HepG2 (cell line): ENCODE measurements at regions not wholly inside any gene's neighbourhood (a gene's known extent, or its start where the extent isn't known, plus 50 kb on each side); places are given as distances from the start of the nearest gene placed in this dataset.

Experiments
- BATF2 ChIP-seq: sonication (generic); formaldehyde crosslinking; IDR thresholded peaks from 2 replicates; pipeline ENCODE4 v1.8.0; 2022; ENCODE audit warnings: mild to moderate bottlenecking, missing genetic modification reagents, moderate library complexity
- BCL6 ChIP-seq: IDR thresholded peaks from 2 replicates; pipeline ENCODE4 v1.6.1; 2016; ENCODE audit warnings: missing genetic modification reagents, missing compliant biosample characterization
- CREBL2 ChIP-seq: sonication (generic); formaldehyde crosslinking; IDR thresholded peaks from 2 replicates; pipeline ENCODE4 v1.8.1; 2023; ENCODE audit warnings: missing genetic modification reagents, mild to moderate bottlenecking, borderline replicate concordance
- DR1 ChIP-seq: sonication (generic); formaldehyde crosslinking; IDR thresholded peaks from 2 replicates; pipeline ENCODE4 v1.8.0; 2021; ENCODE audit warnings: mild to moderate bottlenecking, missing genetic modification reagents, inconsistent platforms
- FIP1L1 ChIP-seq: fragments of 200-400 bp; formaldehyde crosslinking; IDR thresholded peaks from 2 replicates; pipeline ENCODE4 v1.6.1; 2018; ENCODE audit warnings: low read depth, mild to moderate bottlenecking, low read length, moderate library complexity, borderline replicate concordance; ENCODE audit not compliant: insufficient read depth
- HIC2 ChIP-seq: sonication (generic); formaldehyde crosslinking; IDR thresholded peaks from 2 replicates; pipeline ENCODE4 v1.9.0; 2022; ENCODE audit warnings: low read depth, missing genetic modification reagents
- KDM3A ChIP-seq: IDR thresholded peaks from 2 replicates; pipeline ENCODE4 v1.6.1; 2018; ENCODE audit warnings: low read depth, missing compliant biosample characterization
- NPAS2 ChIP-seq: sonication (generic); formaldehyde crosslinking; IDR thresholded peaks from 2 replicates; pipeline ENCODE4 v1.8.0; 2022; ENCODE audit warnings: mild to moderate bottlenecking, missing genetic modification reagents, borderline replicate concordance
- RBM39 ChIP-seq: fragments of 200-400 bp; formaldehyde crosslinking; IDR thresholded peaks from one replicate; pipeline ENCODE4 v1.6.1; 2018; ENCODE audit warnings: antibody characterized with exemption, mild to moderate bottlenecking, low read depth, low read length; ENCODE audit not compliant: poor library complexity, severe bottlenecking
- SAFB2 ChIP-seq: sonication (generic); formaldehyde crosslinking; IDR thresholded peaks from 2 replicates; pipeline ENCODE4 v1.5.1; 2020; ENCODE audit warnings: missing genetic modification reagents, low read depth, mild to moderate bottlenecking, borderline replicate concordance
- SATB2 ChIP-seq: sonication (generic); formaldehyde crosslinking; IDR thresholded peaks from 2 replicates; pipeline ENCODE4 v1.5.0; 2020; ENCODE audit warnings: missing genetic modification reagents
- SCMH1 ChIP-seq: sonication (generic); formaldehyde crosslinking; IDR thresholded peaks from 2 replicates; pipeline ENCODE4 v1.9.0; 2021; ENCODE audit warnings: missing genetic modification reagents, mild to moderate bottlenecking, borderline replicate concordance
- SIX4 ChIP-seq: sonication (generic); formaldehyde crosslinking; IDR thresholded peaks from 2 replicates; pipeline ENCODE4 v1.4.0; 2020; ENCODE audit warnings: missing genetic modification reagents
- SNRNP70 ChIP-seq: fragments of 200-400 bp; formaldehyde crosslinking; IDR thresholded peaks from 2 replicates; pipeline ENCODE4 v1.6.1; 2017; ENCODE audit warnings: mild to moderate bottlenecking, low read depth, low read length, moderate library complexity
- TFDP2 ChIP-seq: sonication (generic); formaldehyde crosslinking; IDR thresholded peaks from 2 replicates; pipeline ENCODE4 v1.4.0; 2020; ENCODE audit warnings: missing genetic modification reagents
- THRA ChIP-seq: sonication (generic); formaldehyde crosslinking; IDR thresholded peaks from 2 replicates; pipeline ENCODE4 v1.4.0; 2020; ENCODE audit warnings: missing genetic modification reagents, borderline replicate concordance
- ZBTB4 ChIP-seq: sonication (generic); formaldehyde crosslinking; IDR thresholded peaks from 2 replicates; pipeline ENCODE4 v1.4.0; 2020; ENCODE audit warnings: missing genetic modification reagents, mild to moderate bottlenecking, borderline replicate concordance
- ZBTB7B ChIP-seq: sonication (generic); formaldehyde crosslinking; IDR thresholded peaks from 2 replicates; pipeline ENCODE4 v1.4.0; 2020; ENCODE audit warnings: missing genetic modification reagents
- ZNF274 ChIP-seq: sonication (generic); formaldehyde crosslinking; IDR thresholded peaks from 2 replicates; pipeline ENCODE4 v1.5.1; 2020; ENCODE audit warnings: mild to moderate bottlenecking, missing genetic modification reagents
- ZNF564 ChIP-seq: sonication (generic); formaldehyde crosslinking; IDR thresholded peaks from 2 replicates; pipeline ENCODE4 v1.8.1; 2023; ENCODE audit warnings: mild to moderate bottlenecking, missing genetic modification reagents
- ZNF773 ChIP-seq: sonication (generic); formaldehyde crosslinking; IDR thresholded peaks from 2 replicates; pipeline ENCODE4 v1.4.0; 2020; ENCODE audit warnings: missing genetic modification reagents, borderline replicate concordance

- TF ChIP-seq THRA (CRISPR knock-in tag) (no peak), KDM3A (CRISPR knock-in tag) (no peak), BATF2 (CRISPR knock-in tag) (no peak), BCL6 (CRISPR knock-in tag) (peak; percentile 47; the same call in 1 of the 2 replicates), SCMH1 (CRISPR knock-in tag) (no peak), HIC2 (no peak), TFDP2 (CRISPR knock-in tag) (no peak), ZNF564 (no peak), ZBTB4 (CRISPR knock-in tag) (no peak), SNRNP70 (no peak), SATB2 (CRISPR knock-in tag) (no peak), CREBL2 (CRISPR knock-in tag) (no peak), ZNF274 (CRISPR knock-in tag) (no peak), DR1 (CRISPR knock-in tag) (no peak), SAFB2 (no peak), NPAS2 (CRISPR knock-in tag) (no peak), ZNF773 (CRISPR knock-in tag) (no peak), SIX4 (no peak), ZBTB7B (no peak), RBM39 (no peak), FIP1L1 (no peak)
Observed at GRCh38 chr2:12514631-12515437, 201.9 kb upstream of the TRIB2 start (continued).
